SH-SY5Y (cell line): ENCODE measurements at regions not wholly inside any gene's neighbourhood (a gene's known extent, or its start where the extent isn't known, plus 50 kb on each side); places are given as distances from the start of the nearest gene placed in this dataset.

ENCODE experiments used
- GATA2 ChIP-seq: IDR thresholded peaks from 2 replicates; pipeline ENCODE4 v1.6.1; 2011; ENCODE audit warnings: mild to moderate bottlenecking, low read depth, low read length
- GATA3 ChIP-seq: IDR thresholded peaks from 2 replicates; pipeline ENCODE4 v1.6.1; 2011; ENCODE audit warnings: low read depth, mild to moderate bottlenecking, low read length, moderate library complexity

GRCh38 chr11:28808771-28809170, 700.6 kb downstream of the METTL15 start:
- TF ChIP-seq GATA2 = no peak
- TF ChIP-seq GATA3 = no peak
